GM18499 (cell line): ENCODE measurements at regions not wholly inside any gene's neighbourhood (a gene's known extent, or its start where the extent isn't known, plus 50 kb on each side); places are given as distances from the start of the nearest gene placed in this dataset.
A peak's percentile ranks its signal among the peaks of the same experiment; 100 is the strongest.

Source experiments
- ATAC-seq: cut with Tn5 transposase; IDR thresholded peaks from one replicate; pipeline ENCODE4 v1.9.1; 2021; ENCODE audit warnings: moderate number of reproducible peaks; ENCODE audit not compliant: insufficient read depth, unreplicated experiment

DNA sequence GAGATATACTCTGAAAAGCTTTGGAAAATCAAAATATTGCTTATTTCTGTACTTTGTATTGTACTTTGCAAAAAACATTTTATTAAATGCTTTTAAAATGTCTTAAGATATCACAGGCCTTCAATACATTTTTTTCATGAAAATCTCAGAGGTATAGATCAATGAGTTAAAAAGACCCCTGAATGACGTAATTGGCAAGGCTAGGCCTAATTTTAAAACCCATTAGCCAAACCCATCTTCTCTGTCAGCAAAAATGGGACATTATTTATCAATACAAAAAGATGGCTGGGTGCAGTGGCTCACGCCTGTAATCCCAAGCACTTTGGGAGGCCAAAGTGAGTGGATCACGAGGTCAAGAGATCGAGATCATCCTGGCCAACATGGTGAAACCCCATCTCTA lies 84.8 kb upstream of the PAK5 start:
- ATAC-seq: no peak

GRCh38 chr20:9920866-9921265 lies 82.0 kb upstream of the PAK5 start:
- ATAC-seq: no peak

GRCh38 chr20:9919271-9920014 lies 80.6 kb upstream of the PAK5 start:
- ATAC-seq: peak; percentile 73

DNA sequence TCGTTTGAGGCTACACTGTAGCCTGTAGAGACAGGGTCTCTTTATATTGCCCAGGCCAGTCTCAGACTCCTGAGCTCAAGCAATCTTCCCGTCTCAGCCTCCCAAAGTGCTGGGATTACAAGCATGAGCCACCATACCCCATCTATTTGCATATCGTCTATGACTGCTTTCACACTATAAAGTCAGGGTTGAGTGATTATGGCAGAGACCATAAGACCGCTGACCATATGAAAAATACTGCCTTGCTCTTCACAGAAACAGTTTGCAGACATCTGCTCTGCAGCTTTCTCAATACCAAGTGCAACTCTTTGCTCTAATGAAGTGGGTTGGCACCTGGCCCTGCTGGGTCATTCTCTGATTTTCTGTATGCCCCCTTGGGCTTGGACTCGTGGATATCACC lies 79.5 kb upstream of the PAK5 start:
- ATAC-seq: no peak

DNA sequence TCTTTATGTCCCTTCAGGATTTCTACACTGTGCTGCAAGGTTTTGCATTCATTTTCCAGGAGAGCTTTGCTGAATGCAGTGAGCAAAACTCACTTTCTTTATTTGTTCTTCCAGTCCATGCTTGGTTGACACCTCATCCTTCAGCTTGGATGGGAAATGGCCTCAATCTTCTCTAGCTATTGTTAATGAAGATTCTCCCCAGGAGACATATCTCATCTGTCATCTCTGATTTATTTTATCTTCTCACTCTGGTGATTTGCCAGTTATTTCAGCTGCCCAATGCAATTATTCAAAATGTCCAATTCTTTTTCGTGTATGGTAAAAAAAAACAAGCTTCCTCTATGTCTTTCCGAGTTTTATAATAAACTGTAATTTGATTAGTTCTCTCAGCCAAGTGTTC lies 77.9 kb upstream of the PAK5 start:
- no peak for ATAC-seq

- no peak for ATAC-seq
These were observed 74.1 kb upstream of the PAK5 start for GRCh38 chr20:9912858-9913434.

DNA sequence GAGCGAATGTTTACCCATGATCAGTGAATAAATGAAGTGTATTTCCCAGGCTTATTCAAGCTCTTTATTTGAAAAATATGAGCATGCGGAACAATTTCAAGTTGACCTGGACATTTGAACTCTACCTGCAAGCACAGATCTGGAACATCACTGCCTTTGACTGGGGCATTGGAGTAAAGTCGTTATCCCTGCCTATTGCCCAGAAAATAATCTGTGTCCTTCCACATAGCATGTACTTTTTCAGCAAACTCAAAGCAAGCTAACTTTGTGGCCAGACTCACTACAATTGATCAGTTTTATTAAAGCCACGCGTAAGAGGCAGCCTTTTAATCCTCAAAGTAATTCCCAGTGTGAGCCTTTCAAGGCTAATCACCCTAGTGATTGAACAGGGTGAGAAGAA lies 73.4 kb upstream of the PAK5 start:
- no peak for ATAC-seq

GRCh38 chr20:9911519-9911918 lies 72.6 kb upstream of the PAK5 start:
- ATAC-seq: no peak

DNA sequence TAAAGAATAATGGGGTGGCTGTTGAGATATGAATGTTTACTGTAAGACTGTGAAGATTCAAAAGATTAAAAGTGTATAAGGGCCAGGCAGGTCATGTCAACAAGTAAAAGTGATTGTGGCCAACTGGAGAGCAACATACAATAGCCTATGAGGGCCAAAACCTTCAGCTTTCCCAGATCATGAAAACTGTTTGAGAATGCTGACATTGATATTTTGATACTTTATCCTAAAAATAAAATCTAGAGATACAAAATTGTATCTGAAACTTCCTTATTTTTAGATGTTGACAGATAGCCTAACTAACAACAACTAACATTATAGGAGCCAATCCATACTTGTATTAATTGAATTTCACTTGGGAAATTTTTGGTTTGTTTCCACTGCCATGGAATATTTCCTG lies 70.3 kb upstream of the PAK5 start:
- ATAC-seq: no peak

DNA sequence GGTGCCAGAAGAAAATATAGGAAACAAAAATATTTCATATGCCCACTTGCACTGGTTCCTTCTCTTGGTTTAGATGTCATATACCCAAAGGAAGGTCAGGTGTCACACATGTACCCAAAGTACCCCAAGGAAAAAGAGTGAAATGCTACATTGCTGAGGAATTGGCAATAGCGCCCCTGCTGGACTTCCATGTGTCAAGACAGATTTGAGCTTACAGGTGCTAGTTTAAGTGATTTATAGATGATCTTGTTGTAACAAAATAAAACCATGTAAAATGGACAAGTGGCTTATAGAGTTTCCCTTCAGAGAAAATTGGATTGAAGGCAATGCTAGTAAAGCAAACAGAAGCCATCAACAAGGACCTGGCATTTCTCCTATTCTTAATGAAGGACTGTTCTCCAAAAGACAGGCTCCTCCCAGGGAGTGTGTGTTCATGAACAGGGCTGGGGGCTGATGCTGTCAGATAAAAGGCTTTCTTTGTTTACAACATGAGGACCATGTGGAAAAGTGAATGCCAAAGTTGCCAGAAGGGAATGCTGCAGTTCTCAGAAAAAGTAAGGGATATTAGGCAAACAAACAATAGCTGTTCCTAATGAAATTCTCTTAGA lies 64.3 kb upstream of the PAK5 start:
- ATAC-seq: no peak

DNA sequence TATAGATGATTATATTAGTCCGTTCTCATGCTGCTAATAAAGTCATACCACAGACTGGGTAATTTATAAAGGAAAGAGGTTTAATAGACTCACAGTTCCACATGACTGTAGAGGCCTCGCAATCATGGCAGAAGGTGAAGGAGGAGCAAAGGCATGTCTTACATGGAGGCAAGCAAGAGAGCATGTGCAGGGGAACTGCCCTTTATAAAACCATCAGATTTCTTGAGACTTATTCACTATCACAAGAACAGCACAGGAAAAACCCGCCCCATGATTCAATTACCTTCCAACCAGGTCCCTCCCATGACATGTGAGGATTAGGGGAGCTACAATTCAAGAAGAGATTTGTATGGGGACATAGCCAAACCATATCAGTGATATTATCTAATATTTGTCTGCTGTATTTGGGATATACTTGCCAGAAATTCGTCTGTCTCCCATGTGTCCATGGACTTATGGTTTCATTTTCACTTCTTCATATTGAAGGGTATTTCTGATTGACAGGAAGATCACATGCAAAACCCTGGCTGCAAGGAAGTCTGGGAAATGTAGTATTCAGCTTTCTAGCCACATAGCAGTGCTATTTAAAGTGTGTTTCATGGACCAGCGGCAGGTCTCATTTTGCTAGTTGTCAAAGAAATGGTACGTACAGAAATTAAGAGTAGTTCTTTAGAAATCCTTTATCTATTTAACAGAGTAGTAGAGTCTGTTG lies 50.5 kb upstream of the PAK5 start:
- no peak for ATAC-seq
